ENCODE measurements at regions not wholly inside any gene's neighbourhood (a gene's known extent, or its start where the extent isn't known, plus 50 kb on each side); places are given as distances from the start of the nearest gene placed in this dataset.

GRCh38 chr10:21401196-21401595 is 124.3 kb downstream of the SKIDA1 start:
- no peak for TF ChIP-seq POLR2AphosphoS5 (IDR thresholded peaks at IDR 0.05; ENCODE audit: low read depth, low read length)
- no peak for TF ChIP-seq POLR2A (IDR thresholded peaks at IDR 0.05; ENCODE audit: low read depth, low read length)
- TF ChIP-seq TAF1 (IDR thresholded peaks at IDR 0.05; ENCODE audit: low read depth, low read length) = no peak
- TF ChIP-seq SPI1 (IDR thresholded peaks at IDR 0.05; ENCODE audit: low read depth, low read length) = no peak

All from GM12891 (cell line).